ENCODE measurements at regions not wholly inside any gene's neighbourhood (a gene's known extent, or its start where the extent isn't known, plus 50 kb on each side); places are given as distances from the start of the nearest gene placed in this dataset.

- Histone ChIP-seq H3K4me3 (no peak overlapping the region), H3K36me3 (ENCODE audit: control insufficient read depth in 2 of 2, insufficient read depth in 2 of 2, low read length in 1 of 2) (no peaks in the 10 kb centered on the region), H3K27me3 (replicated peaks in 1 of 2; ENCODE audit: control insufficient read depth in 2 of 2, insufficient read depth in 2 of 2, low read length in 1 of 2) (no peaks in the 10 kb centered on the region; a peak in 1 of 4 replicates), H3K27ac (ENCODE audit: control insufficient read depth, insufficient read depth) (no peak overlapping the region), H3K4me1 (ENCODE audit: control insufficient read depth, insufficient read depth, low read length) (peaks cover 4% of the 10 kb centered on the region), H2AFZ (ENCODE audit: control insufficient read depth, low read depth, low read length) (no peak overlapping the region), H4K20me1 (ENCODE audit: control insufficient read depth, insufficient read depth) (no peaks in the 10 kb centered on the region), H3K9me3 (replicated peaks; ENCODE audit: control insufficient read depth, insufficient read depth, low read length) (no peaks in the 10 kb centered on the region), H3K79me2 (ENCODE audit: control insufficient read depth, insufficient read depth, low read length) (no peaks in the 10 kb centered on the region), H3K9ac (ENCODE audit: control insufficient read depth, insufficient read depth, low read length) (no peak overlapping the region), H3K4me2 (ENCODE audit: control insufficient read depth, insufficient read depth) (no peak overlapping the region)
- intact Hi-C loops (cut with micrococcal nuclease; ENCODE audit: unreplicated experiment): no loop called here
- ChIA-PET RAD21 (ENCODE audit: unreplicated experiment) (interaction anchor here (1.7 kb wide), 1 partner anchor 14 kb away, joined by 4 read pairs; no protein-coding TSS in a partner anchor), POLR2A (no interaction called here), CTCF (interaction anchor here (0.6 to 2.0 kb wide), 4 partner anchors 9 to 14 kb away, joined by 4 to 11 read pairs (median 9); no protein-coding TSS in a partner anchor), SMC1A (ENCODE audit: uncharacterized antibody, unreplicated experiment) (interaction anchor here (1.0 to 1.5 kb wide), 3 partner anchors 11 to 66 kb away, joined by 3 to 5 read pairs (median 4); no protein-coding TSS in a partner anchor)
- FAIRE-seq (no peak), ATAC-seq (no peak), DNase-seq (ENCODE audit: low read depth, low spot score) (no peak)
- BruUV-seq (replicated peaks): no TSS peak
- in situ Hi-C loops (cut with MboI): no loop called here
- 48% methylated on average over 12 of the region's 12 CpGs for WGBS (ENCODE audit: insufficient coverage, insufficient replicate concordance, low lambda C conversion rate, missing lambda C conversion rate)
- no peak for TF ChIP-seq RELB (IDR thresholded peaks at IDR 0.05; ENCODE audit: low read depth)
- TF ChIP-seq ZBTB4 (CRISPR knock-in tag; IDR thresholded peaks at IDR 0.05): no peak
- TF ChIP-seq RCOR1 (conservative IDR thresholded peaks at IDR 0.05; ENCODE audit: low read depth, low read length): no peak
- no peak for TF ChIP-seq CREB1 (IDR thresholded peaks at IDR 0.05; ENCODE audit: low read depth)
- TF ChIP-seq CBX3 (IDR thresholded peaks at IDR 0.05; ENCODE audit: borderline replicate concordance, low read depth): no peak
- no peak for TF ChIP-seq CEBPB (IDR thresholded peaks at IDR 0.05; ENCODE audit: borderline replicate concordance in 1 of 2, low read depth in 2 of 2, low read length in 2 of 2)
- TF ChIP-seq MYC (IDR thresholded peaks at IDR 0.05; ENCODE audit: insufficient read depth, insufficient read length, insufficient replicate concordance, low read length, severe bottlenecking): no peak
- TF ChIP-seq CEBPZ (IDR thresholded peaks at IDR 0.05; ENCODE audit: low read depth, low read length): no peak
- no peak for TF ChIP-seq BACH1 (IDR thresholded peaks at IDR 0.05; ENCODE audit: borderline replicate concordance)
Measured at GRCh38 chr15:31501536-31502157, 175.0 kb downstream of the KLF13 start.

All from GM12878 (cell line).